Middle frontal gyrus (tissue), 1 donor: ENCODE measurements at regions not wholly inside any gene's neighbourhood (a gene's known extent, or its start where the extent isn't known, plus 50 kb on each side); places are given as distances from the start of the nearest gene placed in this dataset.
"Not testable (repeated sequence)": the region's sequence is repeated elsewhere in the genome, so short reads cannot be mapped to it uniquely, and the experiment has no call there.

Source experiments
- DNase-seq: peaks from one replicate; pipeline ENCODE4 v3.0.0-alpha.2; 2015; ENCODE audit warnings: low spot score; ENCODE audit errors: extremely low spot score

GRCh38 chr13:62779161-62779560, 1363.5 kb upstream of the PCDH20 start:
- no peak for DNase-seq

GRCh38 chr13:62767473-62767872, 1351.8 kb upstream of the PCDH20 start:
- DNase-seq: no peak

- no peak for DNase-seq
These were observed 1345.1 kb upstream of the PCDH20 start for GRCh38 chr13:62760724-62761123.

- no peak for DNase-seq
These were observed 1332.0 kb upstream of the PCDH20 start for GRCh38 chr13:62747629-62748028.

GRCh38 chr13:62747152-62747551, 1331.5 kb upstream of the PCDH20 start:
- no peak for DNase-seq

GRCh38 chr13:62729746-62730145, 1314.1 kb upstream of the PCDH20 start:
- DNase-seq: not testable (repeated sequence)

GRCh38 chr13:62721893-62722292, 1306.2 kb upstream of the PCDH20 start:
- no peak for DNase-seq

- not testable (repeated sequence) for DNase-seq
These were observed 1296.3 kb upstream of the PCDH20 start for GRCh38 chr13:62711948-62712347.

GRCh38 chr13:62710787-62711186, 1295.1 kb upstream of the PCDH20 start:
- DNase-seq: no peak

- DNase-seq: no peak
These were observed 1290.4 kb upstream of the PCDH20 start for GRCh38 chr13:62706048-62706447.

- no peak for DNase-seq
These were observed 1289.2 kb upstream of the PCDH20 start for GRCh38 chr13:62704875-62705274.

- DNase-seq: no peak
These were observed 1286.9 kb upstream of the PCDH20 start for GRCh38 chr13:62702502-62702901.

GRCh38 chr13:62697701-62698100, 1282.1 kb upstream of the PCDH20 start:
- DNase-seq: no peak

- no peak for DNase-seq
These were observed 1280.8 kb upstream of the PCDH20 start for GRCh38 chr13:62696490-62696889.

- DNase-seq: no peak
These were observed 1272.1 kb upstream of the PCDH20 start for GRCh38 chr13:62687732-62688131.

- DNase-seq: no peak
These were observed 1268.7 kb upstream of the PCDH20 start for GRCh38 chr13:62684359-62684758.

- no peak for DNase-seq
These were observed 1267.1 kb upstream of the PCDH20 start for GRCh38 chr13:62682788-62683187.

- DNase-seq: no peak
These were observed 1262.4 kb upstream of the PCDH20 start for GRCh38 chr13:62678039-62678438.

- DNase-seq: no peak
These were observed 1248.1 kb upstream of the PCDH20 start for GRCh38 chr13:62663767-62664166.

GRCh38 chr13:62659365-62659764, 1243.7 kb upstream of the PCDH20 start:
- DNase-seq: no peak

GRCh38 chr13:62653371-62653770, 1237.7 kb upstream of the PCDH20 start:
- DNase-seq: no peak

- no peak for DNase-seq
These were observed 1228.3 kb upstream of the PCDH20 start for GRCh38 chr13:62643799-62644524.

GRCh38 chr13:62643007-62643483, 1227.4 kb upstream of the PCDH20 start:
- no peak for DNase-seq
